ENCODE measurements at regions not wholly inside any gene's neighbourhood (a gene's known extent, or its start where the extent isn't known, plus 50 kb on each side); places are given as distances from the start of the nearest gene placed in this dataset.
"Not testable (repeated sequence)": the region's sequence is repeated elsewhere in the genome, so short reads cannot be mapped to it uniquely, and the experiment has no call there.

DNA sequence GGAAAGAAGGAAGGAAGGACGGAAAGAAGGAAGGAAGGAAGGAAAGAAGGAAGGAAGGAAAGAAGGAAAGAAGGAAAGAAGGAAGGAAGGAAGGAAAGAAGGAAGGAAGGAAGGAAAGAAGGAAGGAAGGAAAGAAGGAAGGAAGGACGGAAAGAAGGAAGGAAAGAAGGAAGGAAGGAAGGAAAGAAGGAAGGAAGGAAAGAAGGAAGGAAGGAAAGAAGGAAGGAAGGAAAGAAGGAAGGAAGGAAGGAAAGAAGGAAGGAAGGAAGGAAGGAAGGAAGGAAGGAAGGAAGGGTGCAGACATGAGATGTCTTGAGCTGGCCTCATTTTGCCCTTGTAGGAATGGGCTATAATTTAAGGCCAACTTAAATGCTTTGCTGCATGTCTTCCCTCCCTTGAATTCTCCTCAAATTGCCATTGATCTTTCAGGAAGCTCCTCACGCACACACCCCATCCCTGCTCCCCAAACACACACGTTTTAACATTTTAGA lies 172.1 kb upstream of the NOX3 start:
- H3K9me3 ChIP-seq (ENCODE audit: control insufficient read depth in 2 of 2, insufficient read depth in 1 of 2, low read length in 1 of 2); H3K27ac ChIP-seq (ENCODE audit: low read depth in 1 of 2, low read length in 1 of 2); H3K27me3 ChIP-seq (ENCODE audit: control insufficient read depth in 2 of 2, insufficient read depth in 1 of 2, low read length in 1 of 2); H3K36me3 ChIP-seq (ENCODE audit: control insufficient read depth in 2 of 2, insufficient read depth in 2 of 2, low read length in 1 of 2); H3K4me3 ChIP-seq (ENCODE audit: low read length in 2 of 2); DNase-seq (ENCODE audit: low read depth in 6 of 9, low spot score in 9 of 9); H3K4me1 ChIP-seq (ENCODE audit: control insufficient read depth in 2 of 2, insufficient read depth in 2 of 2, low read length in 2 of 2): not testable (repeated sequence)
- WGBS, result 92% methylated on average over 4 of the region's 4 CpGs

DNA sequence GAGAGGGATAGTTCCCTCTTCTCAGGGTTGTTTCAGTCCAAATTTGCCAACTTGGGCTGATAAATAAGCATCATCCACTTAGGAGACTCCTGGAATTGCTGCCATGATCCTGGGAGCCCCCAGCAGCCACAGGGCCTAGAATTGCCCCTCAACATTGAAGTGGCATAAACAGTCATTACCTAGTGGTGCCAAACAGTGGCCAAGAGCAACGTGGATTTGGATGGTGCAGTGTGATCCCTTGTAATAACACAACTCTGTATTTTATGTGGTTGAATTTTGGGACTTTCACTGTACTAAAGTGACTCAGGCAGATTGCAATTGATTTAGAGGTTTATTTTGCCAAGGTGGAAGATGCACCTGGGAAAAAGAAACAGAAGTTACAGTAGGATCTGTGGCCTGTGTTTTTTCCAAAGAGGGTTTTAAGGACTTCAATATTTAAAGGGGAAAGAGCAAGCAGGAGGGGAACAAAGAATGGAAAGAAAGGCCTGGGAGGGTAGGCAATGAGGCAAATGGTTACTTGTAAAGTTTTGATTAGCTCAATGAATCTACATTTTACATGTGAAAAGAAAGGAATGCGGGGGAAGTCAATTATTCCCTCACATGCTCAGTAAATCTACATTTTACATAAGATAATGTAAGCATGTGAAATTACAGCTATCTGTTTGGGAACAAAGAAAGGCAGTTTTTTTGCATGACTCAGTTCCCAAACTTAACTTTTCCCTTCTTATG lies 168.0 kb upstream of the NOX3 start:
- 90% methylated on average over 2 of the region's 2 CpGs for WGBS
- H3K9me3 ChIP-seq (ENCODE audit: control insufficient read depth in 2 of 2, insufficient read depth in 1 of 2, low read length in 1 of 2), result peaks cover 0 to 3% of the 10 kb centered on the region in 2 donors
- no peak for DNase-seq (ENCODE audit: low read depth in 6 of 9, low spot score in 9 of 9)

DNA sequence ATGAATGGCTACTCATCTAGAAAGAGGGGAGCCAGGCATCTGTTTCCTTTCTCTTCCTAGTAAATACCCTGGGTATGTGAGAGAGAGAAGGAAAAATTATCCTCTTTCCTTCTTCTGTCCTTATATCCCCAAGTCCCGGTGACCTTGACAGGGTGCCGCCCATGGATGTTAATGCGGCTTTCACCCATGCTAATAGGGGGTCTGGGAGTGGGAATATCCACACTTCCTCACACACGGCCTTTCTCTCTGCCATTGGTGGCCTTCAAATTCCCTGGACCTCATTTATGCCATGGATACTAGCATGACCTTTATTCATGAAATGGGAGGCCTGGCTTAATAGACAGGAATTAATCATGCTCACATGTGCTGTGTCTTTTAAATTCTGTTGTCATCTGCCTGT lies 159.0 kb upstream of the NOX3 start:
- Histone ChIP-seq H3K36me3 (ENCODE audit: control insufficient read depth in 2 of 2, insufficient read depth in 2 of 2, low read length in 1 of 2) (no peaks in the 10 kb centered on the region), H3K27me3 (ENCODE audit: control insufficient read depth in 2 of 2, insufficient read depth in 1 of 2, low read length in 1 of 2) (no peaks in the 10 kb centered on the region), H3K9me3 (ENCODE audit: control insufficient read depth in 2 of 2, insufficient read depth in 1 of 2, low read length in 1 of 2) (peaks cover 0 to 13% of the 10 kb centered on the region in 2 donors), H3K4me1 (ENCODE audit: control insufficient read depth in 2 of 2, insufficient read depth in 2 of 2, low read length in 2 of 2) (no peaks in the 10 kb centered on the region), H3K27ac (ENCODE audit: low read depth in 1 of 2, low read length in 1 of 2) (no peak overlapping the region), H3K4me3 (ENCODE audit: low read length in 2 of 2) (no peak overlapping the region)
- DNase-seq (ENCODE audit: low read depth in 6 of 9, low spot score in 9 of 9), result no peak
- 89% methylated on average over 4 of the region's 4 CpGs for WGBS

More for the DNA sequence above, 168.0 kb upstream of the NOX3 start:
- no peaks in the 10 kb centered on the region for H3K27me3 ChIP-seq (ENCODE audit: control insufficient read depth in 2 of 2, insufficient read depth in 1 of 2, low read length in 1 of 2)
- no peaks in the 10 kb centered on the region for H3K36me3 ChIP-seq (ENCODE audit: control insufficient read depth in 2 of 2, insufficient read depth in 2 of 2, low read length in 1 of 2)
- H3K4me1 ChIP-seq (ENCODE audit: control insufficient read depth in 2 of 2, insufficient read depth in 2 of 2, low read length in 2 of 2), result no peaks in the 10 kb centered on the region
- H3K4me3 ChIP-seq (ENCODE audit: low read length in 2 of 2), result no peak overlapping the region
- H3K27ac ChIP-seq (ENCODE audit: low read depth in 1 of 2, low read length in 1 of 2), result no peak overlapping the region

DNA sequence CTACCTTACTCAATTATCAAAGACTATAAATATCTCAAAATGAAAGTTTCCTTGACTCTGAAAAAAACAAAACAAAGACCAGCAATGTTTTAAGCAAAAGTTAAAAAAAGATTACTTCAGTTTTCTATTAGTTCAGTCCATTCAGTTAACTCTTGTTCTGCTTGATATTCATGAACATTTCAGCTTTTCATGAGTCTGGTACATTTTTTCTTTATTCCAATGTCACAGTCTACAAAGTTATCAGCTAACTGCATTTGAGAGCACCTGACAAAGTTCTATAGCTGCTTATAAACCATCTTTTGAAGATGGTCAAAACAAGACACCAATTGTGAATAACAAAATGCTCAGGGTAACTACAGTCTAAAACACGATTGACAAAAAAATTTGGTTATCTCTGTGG lies 156.1 kb upstream of the NOX3 start:
- Histone ChIP-seq H3K9me3 (ENCODE audit: control insufficient read depth in 2 of 2, insufficient read depth in 1 of 2, low read length in 1 of 2) (peaks cover 0 to 13% of the 10 kb centered on the region in 2 donors), H3K27me3 (ENCODE audit: control insufficient read depth in 2 of 2, insufficient read depth in 1 of 2, low read length in 1 of 2) (no peaks in the 10 kb centered on the region), H3K4me1 (ENCODE audit: control insufficient read depth in 2 of 2, insufficient read depth in 2 of 2, low read length in 2 of 2) (no peaks in the 10 kb centered on the region), H3K27ac (ENCODE audit: low read depth in 1 of 2, low read length in 1 of 2) (no peak overlapping the region), H3K4me3 (ENCODE audit: low read length in 2 of 2) (no peak overlapping the region), H3K36me3 (ENCODE audit: control insufficient read depth in 2 of 2, insufficient read depth in 2 of 2, low read length in 1 of 2) (no peaks in the 10 kb centered on the region)
- 96% methylated on average over 1 of the region's 1 CpG for WGBS
- DNase-seq (ENCODE audit: low read depth in 6 of 9, low spot score in 9 of 9), result no peak

DNA sequence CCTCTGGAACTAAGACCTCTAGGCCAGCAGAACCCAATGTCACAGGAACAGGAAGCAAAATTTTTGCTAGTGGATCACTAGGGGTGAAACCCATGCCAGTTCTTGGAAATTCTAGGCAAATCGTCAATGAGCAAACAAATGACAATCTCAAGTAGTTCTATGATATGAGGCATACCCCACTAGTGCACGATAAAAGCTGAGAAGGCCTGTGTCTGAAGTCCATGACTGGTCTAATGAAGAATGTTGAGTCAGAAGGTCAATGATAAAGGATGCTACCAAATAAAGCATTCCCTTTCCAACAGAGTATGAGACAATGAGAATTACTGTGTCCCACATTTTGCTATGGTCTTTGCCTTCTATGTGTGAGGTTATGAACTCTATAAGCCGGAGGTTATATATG lies 149.4 kb upstream of the NOX3 start:
- H3K27ac ChIP-seq (ENCODE audit: low read depth in 1 of 2, low read length in 1 of 2), result no peak overlapping the region
- no peaks in the 10 kb centered on the region for H3K27me3 ChIP-seq (ENCODE audit: control insufficient read depth in 2 of 2, insufficient read depth in 1 of 2, low read length in 1 of 2)

DNA sequence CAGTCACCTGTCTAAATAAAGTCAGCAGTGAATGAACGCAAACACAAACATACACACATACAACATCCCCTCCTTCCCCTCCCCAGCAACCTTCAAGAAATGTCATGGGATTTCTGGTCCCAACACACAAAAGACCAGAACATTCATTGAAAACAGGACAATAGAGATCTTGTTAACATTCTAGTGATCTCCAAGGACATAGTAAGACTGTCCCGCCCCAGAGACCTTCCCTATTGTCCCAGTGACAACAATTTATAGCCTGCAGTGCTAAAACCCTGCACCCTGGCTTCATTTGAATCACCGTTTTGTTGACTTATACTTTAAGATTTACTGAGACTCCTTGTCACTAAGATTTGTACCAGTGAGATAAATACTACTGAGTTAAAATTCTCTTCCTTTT lies 143.9 kb upstream of the NOX3 start:
- DNase-seq (ENCODE audit: low read depth in 6 of 9, low spot score in 9 of 9), result no peak
- 93% methylated on average over 3 of the region's 3 CpGs for WGBS
- H3K36me3 ChIP-seq (ENCODE audit: control insufficient read depth in 2 of 2, insufficient read depth in 2 of 2, low read length in 1 of 2), result no peaks in the 10 kb centered on the region
- H3K4me3 ChIP-seq (ENCODE audit: low read length in 2 of 2), result no peak overlapping the region
- no peaks in the 10 kb centered on the region for H3K9me3 ChIP-seq (ENCODE audit: control insufficient read depth in 2 of 2, insufficient read depth in 1 of 2, low read length in 1 of 2)
- no peaks in the 10 kb centered on the region for H3K4me1 ChIP-seq (ENCODE audit: control insufficient read depth in 2 of 2, insufficient read depth in 2 of 2, low read length in 2 of 2)
- H3K27ac ChIP-seq (ENCODE audit: low read depth in 1 of 2, low read length in 1 of 2), result no peak overlapping the region
- H3K27me3 ChIP-seq (ENCODE audit: control insufficient read depth in 2 of 2, insufficient read depth in 1 of 2, low read length in 1 of 2), result no peaks in the 10 kb centered on the region

More for the DNA sequence above, 149.4 kb upstream of the NOX3 start:
- WGBS, result 98% methylated on average over 3 of the region's 3 CpGs
- H3K4me3 ChIP-seq (ENCODE audit: low read length in 2 of 2), result no peak overlapping the region
- no peaks in the 10 kb centered on the region for H3K4me1 ChIP-seq (ENCODE audit: control insufficient read depth in 2 of 2, insufficient read depth in 2 of 2, low read length in 2 of 2)
- no peaks in the 10 kb centered on the region for H3K36me3 ChIP-seq (ENCODE audit: control insufficient read depth in 2 of 2, insufficient read depth in 2 of 2, low read length in 1 of 2)
- H3K9me3 ChIP-seq (ENCODE audit: control insufficient read depth in 2 of 2, insufficient read depth in 1 of 2, low read length in 1 of 2), result peaks cover 0 to 3% of the 10 kb centered on the region in 2 donors
- no peak for DNase-seq (ENCODE audit: low read depth in 6 of 9, low spot score in 9 of 9)

DNA sequence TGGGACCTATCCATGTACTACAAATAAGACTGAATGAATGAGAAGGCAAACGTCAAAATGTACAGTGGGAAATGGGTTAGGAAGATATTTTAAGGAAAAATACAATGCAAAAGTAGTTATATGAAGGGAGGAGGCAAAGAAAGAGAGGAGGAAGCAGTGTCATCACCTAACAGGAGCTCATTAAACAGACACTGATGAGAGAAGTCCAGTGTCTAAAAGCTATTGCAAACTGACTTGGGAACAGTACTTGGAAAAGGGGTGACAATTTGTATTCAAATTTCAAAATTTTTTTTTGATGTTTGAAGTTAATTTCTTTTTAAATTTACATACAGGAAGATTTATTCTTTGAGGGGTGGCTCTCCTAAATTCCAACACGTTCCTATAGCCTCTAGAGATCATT lies 143.5 kb upstream of the NOX3 start:
- no peak overlapping the region for H3K4me3 ChIP-seq (ENCODE audit: low read length in 2 of 2)
- no peak for DNase-seq (ENCODE audit: low read depth in 6 of 9, low spot score in 9 of 9)
- no peak overlapping the region for H3K27ac ChIP-seq (ENCODE audit: low read depth in 1 of 2, low read length in 1 of 2)
- no peaks in the 10 kb centered on the region for H3K27me3 ChIP-seq (ENCODE audit: control insufficient read depth in 2 of 2, insufficient read depth in 1 of 2, low read length in 1 of 2)
- H3K36me3 ChIP-seq (ENCODE audit: control insufficient read depth in 2 of 2, insufficient read depth in 2 of 2, low read length in 1 of 2), result no peaks in the 10 kb centered on the region
- no peaks in the 10 kb centered on the region for H3K9me3 ChIP-seq (ENCODE audit: control insufficient read depth in 2 of 2, insufficient read depth in 1 of 2, low read length in 1 of 2)
- 91% methylated on average over 2 of the region's 2 CpGs for WGBS
- no peaks in the 10 kb centered on the region for H3K4me1 ChIP-seq (ENCODE audit: control insufficient read depth in 2 of 2, insufficient read depth in 2 of 2, low read length in 2 of 2)

DNA sequence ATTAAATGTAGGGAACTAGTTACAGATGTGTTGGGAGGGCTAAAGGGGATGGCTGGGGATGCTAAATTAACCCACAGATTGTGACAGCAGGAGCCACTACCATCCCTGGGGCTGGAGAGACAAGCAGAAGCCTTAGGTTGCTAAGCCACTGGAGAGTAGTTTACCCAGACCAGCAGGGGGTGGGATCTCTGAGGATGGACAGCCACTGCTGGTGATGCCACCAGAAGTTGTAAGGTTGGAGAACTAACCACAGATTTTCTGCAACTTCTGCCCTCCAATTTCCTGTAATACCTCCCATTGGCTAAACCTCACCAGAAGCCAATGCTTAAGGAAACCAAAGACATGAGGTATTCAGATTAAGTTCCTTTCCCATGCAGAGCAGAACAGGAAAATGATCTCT lies 139.6 kb upstream of the NOX3 start:
- Histone ChIP-seq H3K9me3 (ENCODE audit: control insufficient read depth in 2 of 2, insufficient read depth in 1 of 2, low read length in 1 of 2) (no peaks in the 10 kb centered on the region), H3K27me3 (ENCODE audit: control insufficient read depth in 2 of 2, insufficient read depth in 1 of 2, low read length in 1 of 2) (no peaks in the 10 kb centered on the region), H3K27ac (ENCODE audit: low read depth in 1 of 2, low read length in 1 of 2) (no peak overlapping the region), H3K4me1 (ENCODE audit: control insufficient read depth in 2 of 2, insufficient read depth in 2 of 2, low read length in 2 of 2) (no peaks in the 10 kb centered on the region), H3K4me3 (ENCODE audit: low read length in 2 of 2) (no peak overlapping the region), H3K36me3 (ENCODE audit: control insufficient read depth in 2 of 2, insufficient read depth in 2 of 2, low read length in 1 of 2) (no peaks in the 10 kb centered on the region)
- DNase-seq (ENCODE audit: low read depth in 6 of 9, low spot score in 9 of 9), result no peak

DNA sequence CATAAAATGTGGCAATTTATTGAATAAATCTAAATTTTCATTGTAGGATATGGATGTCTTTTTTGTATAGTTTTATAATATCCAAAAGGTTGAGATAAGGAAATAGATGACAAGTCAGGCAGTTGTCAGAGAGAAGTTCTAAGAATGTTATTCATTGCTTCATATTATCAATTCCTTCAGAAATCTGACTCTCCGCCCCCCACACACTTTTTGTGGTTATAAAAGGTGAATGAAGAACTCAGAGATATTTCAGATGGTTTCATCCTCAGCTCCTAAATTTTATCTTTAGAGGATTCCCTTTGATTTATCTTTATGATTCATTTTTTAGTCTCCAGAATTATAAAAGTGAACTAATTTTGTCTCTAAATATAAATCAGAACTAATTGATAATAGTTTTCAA lies 136.1 kb upstream of the NOX3 start:
- 98% methylated on average over 1 of the region's 1 CpG for WGBS
- no peaks in the 10 kb centered on the region for H3K4me1 ChIP-seq (ENCODE audit: control insufficient read depth in 2 of 2, insufficient read depth in 2 of 2, low read length in 2 of 2)
- H3K4me3 ChIP-seq (ENCODE audit: low read length in 2 of 2), result no peak overlapping the region
- H3K27me3 ChIP-seq (ENCODE audit: control insufficient read depth in 2 of 2, insufficient read depth in 1 of 2, low read length in 1 of 2), result no peaks in the 10 kb centered on the region
- DNase-seq (ENCODE audit: low read depth in 6 of 9, low spot score in 9 of 9), result no peak
- H3K9me3 ChIP-seq (ENCODE audit: control insufficient read depth in 2 of 2, insufficient read depth in 1 of 2, low read length in 1 of 2), result no peaks in the 10 kb centered on the region
- no peaks in the 10 kb centered on the region for H3K36me3 ChIP-seq (ENCODE audit: control insufficient read depth in 2 of 2, insufficient read depth in 2 of 2, low read length in 1 of 2)
- H3K27ac ChIP-seq (ENCODE audit: low read depth in 1 of 2, low read length in 1 of 2), result no peak overlapping the region
